HEK293 (cell line): ENCODE measurements at regions not wholly inside any gene's neighbourhood (a gene's known extent, or its start where the extent isn't known, plus 50 kb on each side); places are given as distances from the start of the nearest gene placed in this dataset.

Source experiments
- KLF10 ChIP-seq: fragments of 450-650 bp; IDR thresholded peaks from 2 replicates; pipeline ENCODE4 v1.5.1; 2018; ENCODE audit warnings: missing biosample characterization, mild to moderate bottlenecking, missing genetic modification characterization
- YY1 ChIP-seq: fragments of 450-650 bp; formaldehyde crosslinking; IDR thresholded peaks from 2 replicates; pipeline ENCODE4 v1.5.1; 2018; ENCODE audit warnings: missing biosample characterization, missing genetic modification characterization
- ZBTB21 ChIP-seq: fragments of 450-650 bp; formaldehyde crosslinking; IDR thresholded peaks from 2 replicates; pipeline ENCODE4 v1.5.1; 2017; ENCODE audit warnings: missing biosample characterization, missing genetic modification characterization
- ZBTB44 ChIP-seq: fragments of 450-650 bp; IDR thresholded peaks from 2 replicates; pipeline ENCODE4 v1.5.1; 2018; ENCODE audit warnings: missing biosample characterization, mild to moderate bottlenecking, missing genetic modification characterization
- ZNF768 ChIP-seq: fragments of 450-650 bp; formaldehyde crosslinking; IDR thresholded peaks from 2 replicates; pipeline ENCODE4 v1.5.1; 2018; ENCODE audit warnings: missing biosample characterization, mild to moderate bottlenecking, missing genetic modification characterization
- TF ChIP-seq, protein P1 (sequence below): fragments of 450-650 bp; formaldehyde crosslinking; IDR thresholded peaks from 2 replicates; pipeline ENCODE4 v1.5.1; 2016; ENCODE audit warnings: missing biosample characterization, missing genetic modification characterization

DNA sequence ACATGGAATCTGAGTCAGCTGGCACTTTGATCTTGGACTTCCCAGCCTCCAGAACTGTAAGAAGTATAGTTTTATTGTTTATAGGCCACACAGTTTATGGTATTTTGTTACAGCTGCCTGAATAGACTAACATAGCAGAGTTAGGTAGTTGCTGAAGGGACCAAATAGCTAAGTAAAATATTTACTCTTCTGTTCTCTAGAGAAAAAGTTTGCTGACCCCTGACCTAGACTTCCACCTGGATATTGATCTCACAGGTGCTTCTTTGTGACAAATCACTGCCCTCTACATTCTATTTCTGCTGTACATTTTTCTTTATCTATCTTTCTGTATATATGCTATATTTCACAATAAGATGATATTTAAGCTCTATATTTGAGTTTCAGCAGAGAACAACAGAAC is 212.5 kb downstream of the CSNK2A3 start:
- TF ChIP-seq KLF10 (tag by site-specific recombination) (no peak), ZNF768 (tag by site-specific recombination) (no peak), ZBTB21 (tag by site-specific recombination) (no peak), YY1 (no peak), ZBTB44 (tag by site-specific recombination) (no peak)
- TF ChIP-seq, protein P1, sequence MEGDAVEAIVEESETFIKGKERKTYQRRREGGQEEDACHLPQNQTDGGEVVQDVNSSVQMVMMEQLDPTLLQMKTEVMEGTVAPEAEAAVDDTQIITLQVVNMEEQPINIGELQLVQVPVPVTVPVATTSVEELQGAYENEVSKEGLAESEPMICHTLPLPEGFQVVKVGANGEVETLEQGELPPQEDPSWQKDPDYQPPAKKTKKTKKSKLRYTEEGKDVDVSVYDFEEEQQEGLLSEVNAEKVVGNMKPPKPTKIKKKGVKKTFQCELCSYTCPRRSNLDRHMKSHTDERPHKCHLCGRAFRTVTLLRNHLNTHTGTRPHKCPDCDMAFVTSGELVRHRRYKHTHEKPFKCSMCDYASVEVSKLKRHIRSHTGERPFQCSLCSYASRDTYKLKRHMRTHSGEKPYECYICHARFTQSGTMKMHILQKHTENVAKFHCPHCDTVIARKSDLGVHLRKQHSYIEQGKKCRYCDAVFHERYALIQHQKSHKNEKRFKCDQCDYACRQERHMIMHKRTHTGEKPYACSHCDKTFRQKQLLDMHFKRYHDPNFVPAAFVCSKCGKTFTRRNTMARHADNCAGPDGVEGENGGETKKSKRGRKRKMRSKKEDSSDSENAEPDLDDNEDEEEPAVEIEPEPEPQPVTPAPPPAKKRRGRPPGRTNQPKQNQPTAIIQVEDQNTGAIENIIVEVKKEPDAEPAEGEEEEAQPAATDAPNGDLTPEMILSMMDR (tag by site-specific recombination), result no peak
